ENCODE measurements at regions not wholly inside any gene's neighbourhood (a gene's known extent, or its start where the extent isn't known, plus 50 kb on each side); places are given as distances from the start of the nearest gene placed in this dataset.
A peak's percentile ranks its signal among the peaks of the same experiment; 100 is the strongest.

DNA sequence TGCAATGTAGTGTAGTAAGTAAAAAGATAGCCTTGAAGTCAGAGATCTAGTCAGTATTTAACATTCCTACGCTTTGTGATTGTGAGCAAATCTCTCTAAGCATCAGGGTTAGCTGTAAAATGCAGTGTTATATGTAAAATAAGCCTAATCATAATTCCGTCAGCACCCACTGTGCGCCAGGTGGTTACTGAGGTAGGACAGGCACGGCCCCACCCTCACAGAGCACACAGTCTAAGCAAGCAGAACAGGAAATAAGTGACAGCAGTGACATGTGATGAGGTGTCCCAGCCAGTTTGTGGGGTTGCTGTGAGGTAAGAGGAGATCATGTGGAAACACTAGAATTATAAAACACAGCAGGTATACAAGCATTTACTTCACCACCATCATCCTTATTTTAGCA, 267.1 kb downstream of the ICOS start:
- Histone ChIP-seq H3K4me1 (ENCODE audit: control insufficient read depth, insufficient read depth, low read length) (no peaks in the 10 kb centered on the region), H3K27ac (ENCODE audit: low read depth, low read length) (no peak overlapping the region), H3K9me3 (ENCODE audit: control insufficient read depth, insufficient read depth, low read length) (no peaks in the 10 kb centered on the region), H3K4me3 (ENCODE audit: low read depth, low read length) (no peak overlapping the region), H3K36me3 (ENCODE audit: control insufficient read depth, insufficient read depth, low read length) (no peaks in the 10 kb centered on the region), H3K27me3 (ENCODE audit: control insufficient read depth, insufficient read depth, low read length) (no peaks in the 10 kb centered on the region)
- 100% methylated on average over 1 of the region's 4 CpGs for WGBS (ENCODE audit: insufficient coverage)
- DNase-seq (ENCODE audit: low read depth in 4 of 6, low spot score in 6 of 6): no peak

DNA sequence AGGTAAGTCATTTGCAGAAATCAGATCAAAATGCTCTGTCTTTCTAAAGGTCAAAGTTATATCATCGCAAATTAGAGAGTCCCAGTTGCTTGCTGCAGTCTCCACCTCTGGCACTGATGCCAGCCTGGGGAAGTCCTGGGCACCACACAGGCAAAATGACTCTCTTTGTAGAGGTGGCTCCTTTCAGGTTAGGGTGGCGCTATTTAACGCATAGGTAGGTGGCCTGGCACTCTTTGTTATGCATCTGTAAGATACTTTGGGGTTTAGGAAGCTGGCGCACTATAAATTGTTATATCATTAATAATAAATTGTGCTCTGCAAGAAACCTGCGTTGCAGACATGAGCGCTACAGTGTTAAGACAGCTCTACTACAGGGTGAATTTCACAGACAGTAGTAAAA, 268.5 kb downstream of the ICOS start:
- Histone ChIP-seq H3K36me3 (ENCODE audit: control insufficient read depth, insufficient read depth, low read length) (no peaks in the 10 kb centered on the region), H3K4me1 (ENCODE audit: control insufficient read depth, insufficient read depth, low read length) (no peaks in the 10 kb centered on the region), H3K27me3 (ENCODE audit: control insufficient read depth, insufficient read depth, low read length) (no peaks in the 10 kb centered on the region), H3K4me3 (ENCODE audit: low read depth, low read length) (no peak overlapping the region), H3K27ac (ENCODE audit: low read depth, low read length) (no peak overlapping the region), H3K9me3 (ENCODE audit: control insufficient read depth, insufficient read depth, low read length) (no peaks in the 10 kb centered on the region)
- WGBS (ENCODE audit: insufficient coverage): 83% methylated on average over 1 of the region's 6 CpGs
- no peak for DNase-seq (ENCODE audit: low read depth in 4 of 6, low spot score in 6 of 6)

DNA sequence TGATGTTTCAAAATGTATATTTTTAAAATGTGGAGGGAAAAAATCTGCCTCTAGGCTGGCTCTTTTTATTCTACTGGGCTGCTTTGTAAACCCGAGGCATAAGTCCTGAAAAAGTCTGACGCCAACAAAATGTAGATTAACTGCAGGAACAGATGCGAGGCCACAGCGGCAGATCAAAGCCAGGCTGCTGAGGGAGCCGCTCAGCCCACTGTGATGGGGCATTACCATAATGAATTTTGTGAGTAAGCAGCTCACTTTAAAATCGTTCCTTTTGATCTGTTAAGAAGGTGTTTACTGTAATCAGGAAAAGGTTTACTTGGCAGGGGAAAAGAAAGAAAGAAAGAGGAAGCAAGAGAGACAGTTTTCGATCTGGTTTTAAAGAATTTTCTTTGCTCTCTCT, 269.0 kb downstream of the ICOS start:
- H3K27ac ChIP-seq (ENCODE audit: low read depth, low read length): no peak overlapping the region

DNA sequence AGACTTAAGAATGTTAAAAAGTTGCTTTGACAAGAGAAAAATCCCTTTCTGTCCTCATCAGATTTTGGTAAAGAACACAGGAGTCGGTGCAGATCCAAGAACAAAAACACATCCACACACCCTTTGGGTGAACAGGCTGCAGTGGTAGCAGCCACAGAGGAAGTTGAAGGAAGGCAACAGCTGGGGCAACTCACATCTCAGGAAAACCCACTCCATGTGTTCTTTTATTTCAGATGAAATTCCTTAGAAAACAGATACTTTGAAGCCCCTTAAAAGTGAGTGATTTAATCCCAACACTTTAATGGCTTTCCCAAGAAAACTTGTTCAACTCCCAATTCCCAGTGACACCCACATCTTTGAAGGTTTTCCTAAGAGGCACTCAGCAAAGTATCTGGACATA, 271.3 kb downstream of the ICOS start:
- H3K4me1 ChIP-seq (ENCODE audit: control insufficient read depth, insufficient read depth, low read length): no peaks in the 10 kb centered on the region
- H3K4me3 ChIP-seq (ENCODE audit: low read depth, low read length): no peak overlapping the region
- WGBS (ENCODE audit: insufficient coverage): no CpG with 5 or more reads among the region's 1 CpG
- H3K36me3 ChIP-seq (ENCODE audit: control insufficient read depth, insufficient read depth, low read length): no peaks in the 10 kb centered on the region
- no peak overlapping the region for H3K27ac ChIP-seq (ENCODE audit: low read depth, low read length)
- H3K9me3 ChIP-seq (ENCODE audit: control insufficient read depth, insufficient read depth, low read length): no peaks in the 10 kb centered on the region
- DNase-seq (ENCODE audit: low read depth in 4 of 6, low spot score in 6 of 6): no peak
- no peaks in the 10 kb centered on the region for H3K27me3 ChIP-seq (ENCODE audit: control insufficient read depth, insufficient read depth, low read length)

More for the DNA sequence above, 269.0 kb downstream of the ICOS start:
- Histone ChIP-seq H3K27me3 (ENCODE audit: control insufficient read depth, insufficient read depth, low read length) (no peaks in the 10 kb centered on the region), H3K4me1 (ENCODE audit: control insufficient read depth, insufficient read depth, low read length) (no peaks in the 10 kb centered on the region), H3K9me3 (ENCODE audit: control insufficient read depth, insufficient read depth, low read length) (no peaks in the 10 kb centered on the region), H3K4me3 (ENCODE audit: low read depth, low read length) (no peak overlapping the region), H3K36me3 (ENCODE audit: control insufficient read depth, insufficient read depth, low read length) (no peaks in the 10 kb centered on the region)
- WGBS (ENCODE audit: insufficient coverage): 23% methylated on average over 6 of the region's 7 CpGs
- peak in 2 of 6 donors; percentile 80 to 82 for DNase-seq (ENCODE audit: low read depth in 4 of 6, low spot score in 6 of 6)

DNA sequence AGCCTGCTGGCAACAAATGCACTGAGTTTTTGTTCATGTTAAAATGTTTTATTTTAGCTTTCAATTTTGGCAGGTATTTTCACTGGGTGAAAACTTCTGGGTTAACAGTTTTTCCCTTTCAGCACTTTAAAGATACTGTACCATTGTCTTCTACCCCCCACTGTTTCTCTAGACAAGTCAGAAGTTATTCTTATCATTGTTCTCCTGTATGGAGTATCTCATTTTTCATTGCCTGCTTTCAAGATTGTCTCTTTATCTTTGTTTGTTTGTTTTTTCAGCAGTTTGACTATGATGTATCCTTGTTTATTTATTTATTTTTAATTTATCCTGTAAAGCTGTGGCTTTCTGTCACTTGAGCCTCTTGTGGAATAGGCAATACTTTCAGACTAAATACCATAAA, 277.0 kb downstream of the ICOS start:
- peak in 1 of 6 donors; percentile 44 for DNase-seq (ENCODE audit: low read depth in 4 of 6, low spot score in 6 of 6)
- peaks cover 2% of the 10 kb centered on the region for H3K9me3 ChIP-seq (ENCODE audit: control insufficient read depth, insufficient read depth, low read length)
- no peaks in the 10 kb centered on the region for H3K27me3 ChIP-seq (ENCODE audit: control insufficient read depth, insufficient read depth, low read length)
- H3K27ac ChIP-seq (ENCODE audit: low read depth, low read length): no peak overlapping the region
- H3K4me1 ChIP-seq (ENCODE audit: control insufficient read depth, insufficient read depth, low read length): no peaks in the 10 kb centered on the region
- no peaks in the 10 kb centered on the region for H3K36me3 ChIP-seq (ENCODE audit: control insufficient read depth, insufficient read depth, low read length)
- no peak overlapping the region for H3K4me3 ChIP-seq (ENCODE audit: low read depth, low read length)

DNA sequence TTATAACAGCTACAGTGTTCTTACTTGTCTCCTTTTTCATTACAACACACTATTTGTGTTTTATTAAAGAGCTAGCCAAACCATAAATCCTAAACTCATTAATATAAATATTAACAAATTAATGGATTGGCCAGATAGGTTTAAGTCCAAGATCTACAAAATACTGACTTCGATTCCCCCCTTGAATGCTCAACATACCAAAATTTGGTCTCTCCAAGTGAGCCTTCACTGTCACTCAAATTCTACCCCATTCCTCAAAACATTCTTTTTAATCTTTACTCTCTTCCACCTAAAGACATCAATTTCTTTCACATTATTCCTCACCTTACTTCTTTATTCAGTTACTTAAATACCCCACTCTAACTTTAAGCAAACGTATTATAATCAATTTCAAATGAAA, 281.5 kb downstream of the ICOS start:
- WGBS (ENCODE audit: insufficient coverage): 91% methylated on average over 1 of the region's 2 CpGs

DNA sequence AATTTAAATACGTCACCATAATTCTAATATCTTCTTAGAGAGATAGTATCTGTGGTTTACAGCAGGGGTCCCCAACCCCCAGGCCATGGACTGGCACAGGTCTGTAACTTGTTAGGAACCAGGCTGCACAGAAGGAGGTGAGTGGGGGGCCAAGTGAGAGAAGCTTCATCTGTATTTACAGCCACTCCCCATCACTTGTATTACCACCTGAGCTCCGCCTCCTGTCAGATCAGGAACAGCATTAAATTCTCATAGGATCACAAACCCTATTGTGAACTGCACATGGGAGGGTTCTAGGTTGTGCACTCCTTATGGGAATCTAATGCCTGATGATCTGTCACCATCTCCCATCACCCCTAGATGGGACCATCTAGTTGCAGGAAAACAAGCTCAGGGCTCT, 282.6 kb downstream of the ICOS start:
- no peak for DNase-seq (ENCODE audit: low read depth in 4 of 6, low spot score in 6 of 6)
- Histone ChIP-seq H3K4me1 (ENCODE audit: control insufficient read depth, insufficient read depth, low read length) (no peaks in the 10 kb centered on the region), H3K9me3 (ENCODE audit: control insufficient read depth, insufficient read depth, low read length) (no peaks in the 10 kb centered on the region), H3K4me3 (ENCODE audit: low read depth, low read length) (no peak overlapping the region), H3K27me3 (ENCODE audit: control insufficient read depth, insufficient read depth, low read length) (no peaks in the 10 kb centered on the region), H3K27ac (ENCODE audit: low read depth, low read length) (no peak overlapping the region), H3K36me3 (ENCODE audit: control insufficient read depth, insufficient read depth, low read length) (no peaks in the 10 kb centered on the region)
- no CpG with 5 or more reads among the region's 2 CpGs for WGBS (ENCODE audit: insufficient coverage)

More for the DNA sequence above, 281.5 kb downstream of the ICOS start:
- no peaks in the 10 kb centered on the region for H3K27me3 ChIP-seq (ENCODE audit: control insufficient read depth, insufficient read depth, low read length)
- H3K9me3 ChIP-seq (ENCODE audit: control insufficient read depth, insufficient read depth, low read length): peaks cover 2% of the 10 kb centered on the region
- no peak overlapping the region for H3K27ac ChIP-seq (ENCODE audit: low read depth, low read length)
- H3K36me3 ChIP-seq (ENCODE audit: control insufficient read depth, insufficient read depth, low read length): no peaks in the 10 kb centered on the region
- no peak for DNase-seq (ENCODE audit: low read depth in 4 of 6, low spot score in 6 of 6)
- no peaks in the 10 kb centered on the region for H3K4me1 ChIP-seq (ENCODE audit: control insufficient read depth, insufficient read depth, low read length)
- no peak overlapping the region for H3K4me3 ChIP-seq (ENCODE audit: low read depth, low read length)

DNA sequence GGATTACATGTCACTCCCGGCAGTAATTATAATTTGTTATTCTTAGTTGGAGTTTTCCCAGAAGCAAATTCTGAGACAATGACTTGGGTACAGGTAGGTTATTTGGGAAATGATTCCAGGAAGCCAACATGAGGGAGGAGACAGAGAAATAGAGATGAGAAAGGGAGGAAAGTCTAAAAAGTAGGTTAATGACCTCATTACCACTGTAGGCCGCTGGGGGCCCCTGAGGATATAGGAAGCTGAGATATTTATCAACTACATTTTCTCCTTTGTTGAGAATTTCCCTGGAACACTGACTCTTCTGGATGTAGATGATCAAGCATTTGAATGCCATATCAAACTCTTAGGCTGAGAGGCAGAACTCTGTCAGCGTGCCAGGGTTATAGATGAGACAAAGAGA, 284.3 kb downstream of the ICOS start:
- H3K27ac ChIP-seq (ENCODE audit: low read depth, low read length): no peak overlapping the region
- no peaks in the 10 kb centered on the region for H3K36me3 ChIP-seq (ENCODE audit: control insufficient read depth, insufficient read depth, low read length)
- 69% methylated on average over 2 of the region's 3 CpGs for WGBS (ENCODE audit: insufficient coverage)
- H3K4me3 ChIP-seq (ENCODE audit: low read depth, low read length): no peak overlapping the region
- H3K27me3 ChIP-seq (ENCODE audit: control insufficient read depth, insufficient read depth, low read length): no peaks in the 10 kb centered on the region
- H3K4me1 ChIP-seq (ENCODE audit: control insufficient read depth, insufficient read depth, low read length): no peaks in the 10 kb centered on the region
- H3K9me3 ChIP-seq (ENCODE audit: control insufficient read depth, insufficient read depth, low read length): no peaks in the 10 kb centered on the region
- DNase-seq (ENCODE audit: low read depth in 4 of 6, low spot score in 6 of 6): no peak

DNA sequence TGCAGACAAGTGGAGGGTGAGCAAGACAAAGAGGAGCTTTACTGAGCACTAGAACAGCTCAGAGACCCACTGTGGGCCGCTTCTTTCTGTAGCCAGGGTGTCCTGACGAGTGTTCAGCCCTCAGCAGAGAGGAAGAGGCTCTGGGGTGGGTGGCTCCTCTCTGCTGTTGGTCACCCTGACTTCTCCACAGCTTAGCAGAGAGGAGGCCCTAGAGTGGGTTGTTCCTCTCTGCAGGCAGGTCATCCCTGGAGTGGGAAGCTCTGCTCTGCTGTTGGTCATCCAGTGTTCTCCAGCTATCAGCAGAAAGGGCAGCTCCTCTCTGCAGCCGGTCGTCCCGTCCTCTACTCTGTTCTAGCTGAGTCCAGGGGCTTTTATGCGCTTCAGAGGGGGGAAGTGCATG, 286.5 kb downstream of the ICOS start:
- H3K4me1 ChIP-seq (ENCODE audit: control insufficient read depth, insufficient read depth, low read length): no peaks in the 10 kb centered on the region
- H3K27me3 ChIP-seq (ENCODE audit: control insufficient read depth, insufficient read depth, low read length): peaks cover 2% of the 10 kb centered on the region
- H3K4me3 ChIP-seq (ENCODE audit: low read depth, low read length): no peak overlapping the region
- WGBS (ENCODE audit: insufficient coverage): 96% methylated on average over 6 of the region's 6 CpGs
- no peaks in the 10 kb centered on the region for H3K36me3 ChIP-seq (ENCODE audit: control insufficient read depth, insufficient read depth, low read length)
- no peak overlapping the region for H3K27ac ChIP-seq (ENCODE audit: low read depth, low read length)
- DNase-seq (ENCODE audit: low read depth in 4 of 6, low spot score in 6 of 6): no peak
- H3K9me3 ChIP-seq (ENCODE audit: control insufficient read depth, insufficient read depth, low read length): no peaks in the 10 kb centered on the region

DNA sequence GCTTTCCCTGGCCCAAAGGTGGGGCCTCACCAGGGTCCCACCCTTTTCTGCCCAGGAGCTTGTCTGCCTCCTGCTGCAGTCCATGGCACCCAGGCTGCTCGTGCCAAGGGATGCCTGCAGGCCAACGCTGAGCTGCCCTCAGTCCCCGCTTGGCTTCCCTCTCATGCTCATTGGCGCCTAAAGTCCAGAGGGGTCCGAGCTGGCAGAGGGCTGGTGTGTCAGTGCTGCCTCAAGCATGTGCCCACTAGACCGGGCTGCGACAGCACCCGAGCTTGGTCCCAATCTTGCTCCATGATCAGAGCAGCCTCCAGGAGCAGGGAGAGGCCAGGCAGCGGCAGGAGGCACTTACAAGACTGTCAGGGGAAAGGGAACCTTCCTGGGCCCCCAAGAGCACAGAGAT, 287.0 kb downstream of the ICOS start:
- no peaks in the 10 kb centered on the region for H3K9me3 ChIP-seq (ENCODE audit: control insufficient read depth, insufficient read depth, low read length)
- H3K4me1 ChIP-seq (ENCODE audit: control insufficient read depth, insufficient read depth, low read length): no peaks in the 10 kb centered on the region
- WGBS (ENCODE audit: insufficient coverage): 91% methylated on average over 9 of the region's 9 CpGs
- H3K27ac ChIP-seq (ENCODE audit: low read depth, low read length): no peak overlapping the region
- no peaks in the 10 kb centered on the region for H3K36me3 ChIP-seq (ENCODE audit: control insufficient read depth, insufficient read depth, low read length)
- no peak for DNase-seq (ENCODE audit: low read depth in 4 of 6, low spot score in 6 of 6)
- peaks cover 2% of the 10 kb centered on the region for H3K27me3 ChIP-seq (ENCODE audit: control insufficient read depth, insufficient read depth, low read length)
- H3K4me3 ChIP-seq (ENCODE audit: low read depth, low read length): no peak overlapping the region

Data from spinal cord (tissue), 9 donors.